Memory B cell (primary cell): ENCODE measurements at regions not wholly inside any gene's neighbourhood (a gene's known extent, or its start where the extent isn't known, plus 50 kb on each side); places are given as distances from the start of the nearest gene placed in this dataset.

ENCODE experiments used
- ATAC-seq: fragments of 150-1000 bp; cut with Tn5 transposase; 2 replicates; pipeline ENCODE4 v1.10.0; 2021; ENCODE audit warnings: low read depth, mild to moderate bottlenecking, moderate library complexity
- DNase-seq, 2 donors: peaks; one replicate each; pipeline ENCODE4 v3.0.0; 2022; ENCODE audit warnings: low spot score in 2 of 2
- H3K27ac Mint-ChIP-seq: one replicate; pipeline ENCODE4 v1.8.0; 2022; ENCODE audit warnings: mild to moderate bottlenecking, moderate library complexity, mixed read lengths
- H3K27me3 Mint-ChIP-seq: one replicate; pipeline ENCODE4 v1.8.0; 2022; ENCODE audit warnings: mixed read lengths
- H3K36me3 Mint-ChIP-seq: one replicate; pipeline ENCODE4 v1.8.0; 2022; ENCODE audit warnings: mild to moderate bottlenecking, mixed read lengths
- H3K4me1 Mint-ChIP-seq: one replicate; pipeline ENCODE4 v1.8.0; 2022; ENCODE audit warnings: mixed read lengths
- H3K4me3 Mint-ChIP-seq: one replicate; pipeline ENCODE4 v1.8.0; 2022; ENCODE audit warnings: mild to moderate bottlenecking, moderate library complexity, mixed read lengths
- H3K9me3 Mint-ChIP-seq: one replicate; pipeline ENCODE4 v1.8.0; 2022; ENCODE audit warnings: mixed read lengths

- Mint-ChIP-seq H3K9me3 (peaks cover 2% of the 10 kb centered on the region), H3K27ac (no peak overlapping the region), H3K4me3 (no peak overlapping the region), H3K27me3 (no peaks in the 10 kb centered on the region), H3K36me3 (no peaks in the 10 kb centered on the region), H3K4me1 (peaks cover 3% of the 10 kb centered on the region)
- no peak for ATAC-seq
- DNase-seq, result no peak
Measured at GRCh38 chr5:78706381-78706780, 57.8 kb upstream of the LHFPL2 start.

- peaks cover under 1% of the 10 kb centered on the region for H3K9me3 Mint-ChIP-seq
- H3K4me3 Mint-ChIP-seq, result no peak overlapping the region
- DNase-seq (no peak), ATAC-seq (no peak)
- H3K36me3 Mint-ChIP-seq, result no peaks in the 10 kb centered on the region
- H3K27ac Mint-ChIP-seq, result no peak overlapping the region
- no peaks in the 10 kb centered on the region for H3K27me3 Mint-ChIP-seq
- H3K4me1 Mint-ChIP-seq, result peaks cover 3% of the 10 kb centered on the region
Measured at GRCh38 chr5:78705826-78706225, 57.3 kb upstream of the LHFPL2 start.

- Mint-ChIP-seq H3K27me3 (no peaks in the 10 kb centered on the region), H3K4me1 (peaks cover 5% of the 10 kb centered on the region), H3K4me3 (no peak overlapping the region), H3K27ac (no peak overlapping the region), H3K36me3 (no peaks in the 10 kb centered on the region), H3K9me3 (no peaks in the 10 kb centered on the region)
- no peak for ATAC-seq
- no peak for DNase-seq
Measured at GRCh38 chr5:78701795-78702410, 53.3 kb upstream of the LHFPL2 start.

- no peak for DNase-seq
- ATAC-seq, result no peak
- Mint-ChIP-seq H3K4me3 (no peak overlapping the region), H3K9me3 (no peaks in the 10 kb centered on the region), H3K36me3 (peaks cover 2% of the 10 kb centered on the region), H3K4me1 (peaks cover 2% of the 10 kb centered on the region), H3K27ac (no peak overlapping the region), H3K27me3 (no peaks in the 10 kb centered on the region)
Measured at GRCh38 chr5:78699552-78700153, 51.1 kb upstream of the LHFPL2 start.

- Mint-ChIP-seq H3K27ac (no peak overlapping the region), H3K36me3 (peaks cover 3% of the 10 kb centered on the region), H3K4me1 (peaks cover 2% of the 10 kb centered on the region), H3K27me3 (no peaks in the 10 kb centered on the region), H3K9me3 (peaks cover 2% of the 10 kb centered on the region), H3K4me3 (no peak overlapping the region)
- ATAC-seq (no peak), DNase-seq (no peak)
Measured at GRCh38 chr5:78698191-78698791, 49.7 kb upstream of the LHFPL2 start.
